ENCODE measurements at regions not wholly inside any gene's neighbourhood (a gene's known extent, or its start where the extent isn't known, plus 50 kb on each side); places are given as distances from the start of the nearest gene placed in this dataset.

GRCh38 chr10:109529258-109529657, 394.1 kb downstream of the XPNPEP1 start:
- TF ChIP-seq CTCF (IDR thresholded peaks at IDR 0.05; ENCODE audit: poor library complexity, severe bottlenecking): no peak

GRCh38 chr10:109517748-109518147, 405.6 kb downstream of the XPNPEP1 start:
- DNase-seq (ENCODE audit: low spot score) (no peak), ATAC-seq (ENCODE audit: low read depth) (no peak)
- H3K27me3 ChIP-seq (ENCODE audit: insufficient read depth, poor library complexity, severe bottlenecking): no peaks in the 10 kb centered on the region
- no peak for TF ChIP-seq CTCF (IDR thresholded peaks at IDR 0.05; ENCODE audit: poor library complexity, severe bottlenecking)
- no peak overlapping the region for H3K4me3 ChIP-seq (ENCODE audit: severe bottlenecking)
- H3K4me1 ChIP-seq (ENCODE audit: insufficient read depth, poor library complexity, severe bottlenecking): no peaks in the 10 kb centered on the region
- no peaks in the 10 kb centered on the region for H3K36me3 ChIP-seq (ENCODE audit: low read depth)
- H3K27ac ChIP-seq (ENCODE audit: poor library complexity, severe bottlenecking): no peak overlapping the region
- H3K9me3 ChIP-seq (ENCODE audit: severe bottlenecking): no peaks in the 10 kb centered on the region

More at GRCh38 chr10:109529258-109529657, 394.1 kb downstream of the XPNPEP1 start:
- Histone ChIP-seq H3K9me3 (ENCODE audit: severe bottlenecking) (peaks cover 2% of the 10 kb centered on the region), H3K4me1 (ENCODE audit: insufficient read depth, poor library complexity, severe bottlenecking) (no peaks in the 10 kb centered on the region), H3K4me3 (ENCODE audit: severe bottlenecking) (no peak overlapping the region), H3K27me3 (ENCODE audit: insufficient read depth, poor library complexity, severe bottlenecking) (no peaks in the 10 kb centered on the region), H3K27ac (ENCODE audit: poor library complexity, severe bottlenecking) (no peak overlapping the region), H3K36me3 (ENCODE audit: low read depth) (no peaks in the 10 kb centered on the region)
- ATAC-seq (ENCODE audit: low read depth) (no peak), DNase-seq (ENCODE audit: low spot score) (no peak)

GRCh38 chr10:109504401-109504800, 418.9 kb downstream of the XPNPEP1 start:
- ATAC-seq (ENCODE audit: low read depth): no peak
- Histone ChIP-seq H3K4me3 (ENCODE audit: severe bottlenecking) (no peak overlapping the region), H3K27ac (ENCODE audit: poor library complexity, severe bottlenecking) (no peak overlapping the region), H3K27me3 (ENCODE audit: insufficient read depth, poor library complexity, severe bottlenecking) (no peaks in the 10 kb centered on the region), H3K9me3 (ENCODE audit: severe bottlenecking) (no peaks in the 10 kb centered on the region), H3K4me1 (ENCODE audit: insufficient read depth, poor library complexity, severe bottlenecking) (no peaks in the 10 kb centered on the region), H3K36me3 (ENCODE audit: low read depth) (no peaks in the 10 kb centered on the region)
- no peak for DNase-seq (ENCODE audit: low spot score)
- TF ChIP-seq CTCF (IDR thresholded peaks at IDR 0.05; ENCODE audit: poor library complexity, severe bottlenecking): no peak

GRCh38 chr10:109487691-109488090, 435.6 kb downstream of the XPNPEP1 start:
- TF ChIP-seq CTCF (IDR thresholded peaks at IDR 0.05; ENCODE audit: poor library complexity, severe bottlenecking): no peak
- H3K4me3 ChIP-seq (ENCODE audit: severe bottlenecking): no peak overlapping the region
- H3K9me3 ChIP-seq (ENCODE audit: severe bottlenecking): no peaks in the 10 kb centered on the region
- H3K4me1 ChIP-seq (ENCODE audit: insufficient read depth, poor library complexity, severe bottlenecking): no peaks in the 10 kb centered on the region
- ATAC-seq (ENCODE audit: low read depth): no peak
- no peaks in the 10 kb centered on the region for H3K27me3 ChIP-seq (ENCODE audit: insufficient read depth, poor library complexity, severe bottlenecking)
- H3K27ac ChIP-seq (ENCODE audit: poor library complexity, severe bottlenecking): no peak overlapping the region
- H3K36me3 ChIP-seq (ENCODE audit: low read depth): no peaks in the 10 kb centered on the region
- DNase-seq (ENCODE audit: low spot score): no peak

GRCh38 chr10:109480836-109481235, 442.5 kb downstream of the XPNPEP1 start:
- no peak for TF ChIP-seq CTCF (IDR thresholded peaks at IDR 0.05; ENCODE audit: poor library complexity, severe bottlenecking)
- DNase-seq (ENCODE audit: low spot score) (no peak), ATAC-seq (ENCODE audit: low read depth) (no peak)
- H3K27me3 ChIP-seq (ENCODE audit: insufficient read depth, poor library complexity, severe bottlenecking): no peaks in the 10 kb centered on the region
- no peaks in the 10 kb centered on the region for H3K36me3 ChIP-seq (ENCODE audit: low read depth)
- no peak overlapping the region for H3K27ac ChIP-seq (ENCODE audit: poor library complexity, severe bottlenecking)
- H3K4me3 ChIP-seq (ENCODE audit: severe bottlenecking): no peak overlapping the region
- peaks cover 3% of the 10 kb centered on the region for H3K9me3 ChIP-seq (ENCODE audit: severe bottlenecking)
- H3K4me1 ChIP-seq (ENCODE audit: insufficient read depth, poor library complexity, severe bottlenecking): no peaks in the 10 kb centered on the region
